ENCODE measurements at regions not wholly inside any gene's neighbourhood (a gene's known extent, or its start where the extent isn't known, plus 50 kb on each side); places are given as distances from the start of the nearest gene placed in this dataset.

GRCh38 chr1:2934156-2934540 lies 87.1 kb upstream of the ACTRT2 start:
- Histone ChIP-seq H3K27ac (no peak overlapping the region), H3K4me1 (no peaks in the 10 kb centered on the region), H3K4me3 (no peak overlapping the region), H3K27me3 (no peaks in the 10 kb centered on the region), H3K9me3 (no peaks in the 10 kb centered on the region), H3K36me3 (no peaks in the 10 kb centered on the region)
- ATAC-seq (ENCODE audit: low FRiP score in 2 of 2) (no peak), DNase-seq (peak in 1 of 2 donors; percentile 63)
- WGBS, 2 donors = 90 to 95% methylated on average over 7 to 20 of the region's 20 CpGs
- TF ChIP-seq POLR2AphosphoS5 (IDR thresholded peaks at IDR 0.05) (no peak), POLR2A (IDR thresholded peaks at IDR 0.05) (no peak), CTCF (IDR thresholded peaks at IDR 0.05) (no peak), EP300 (IDR thresholded peaks at IDR 0.05) (no peak)

GRCh38 chr1:2934642-2935081 lies 86.6 kb upstream of the ACTRT2 start:
- ATAC-seq (ENCODE audit: low FRiP score in 2 of 2) (no peak), DNase-seq (peak in 1 of 2 donors; percentile 58)
- Histone ChIP-seq H3K4me3 (no peak overlapping the region), H3K27ac (no peak overlapping the region), H3K9me3 (no peaks in the 10 kb centered on the region), H3K27me3 (no peaks in the 10 kb centered on the region), H3K4me1 (no peaks in the 10 kb centered on the region), H3K36me3 (no peaks in the 10 kb centered on the region)
- TF ChIP-seq POLR2A (IDR thresholded peaks at IDR 0.05) (no peak), POLR2AphosphoS5 (IDR thresholded peaks at IDR 0.05) (no peak)
- WGBS, 2 donors = 86 to 98% methylated on average over 7 to 9 of the region's 16 CpGs

- TF ChIP-seq EP300 (IDR thresholded peaks at IDR 0.05) (no peak), POLR2A (IDR thresholded peaks at IDR 0.05) (no peak), POLR2AphosphoS5 (IDR thresholded peaks at IDR 0.05) (no peak)
- H3K9me3 ChIP-seq = peaks cover 0 to 1% (median under 1%) of the 10 kb centered on the region in 4 donors
- 63 to 86% methylated on average over 2 to 5 of the region's 5 CpGs for WGBS, 2 donors
- ATAC-seq (ENCODE audit: low FRiP score in 2 of 2) (no peak), DNase-seq (no peak)
- H3K4me3 ChIP-seq = no peak overlapping the region
- no peaks in the 10 kb centered on the region for H3K4me1 ChIP-seq
- no peaks in the 10 kb centered on the region for H3K27me3 ChIP-seq
- no peaks in the 10 kb centered on the region for H3K36me3 ChIP-seq
- no peak overlapping the region for H3K27ac ChIP-seq
These were observed 86.1 kb upstream of the ACTRT2 start for GRCh38 chr1:2935184-2935583.

- WGBS, 2 donors = 75 to 79% methylated on average over 16 to 23 of the region's 23 CpGs
- Histone ChIP-seq H3K9me3 (peaks cover 3 to 8% (median 6%) of the 10 kb centered on the region in 4 donors), H3K27ac (no peak overlapping the region), H3K4me3 (no peak overlapping the region), H3K36me3 (no peaks in the 10 kb centered on the region), H3K27me3 (no peaks in the 10 kb centered on the region), H3K4me1 (no peaks in the 10 kb centered on the region)
- ATAC-seq (ENCODE audit: low FRiP score in 2 of 2) (no peak), DNase-seq (peak in 1 of 2 donors; percentile 59)
- TF ChIP-seq POLR2A (IDR thresholded peaks at IDR 0.05) (no peak), CTCF (IDR thresholded peaks at IDR 0.05) (no peak), EP300 (IDR thresholded peaks at IDR 0.05) (no peak), POLR2AphosphoS5 (IDR thresholded peaks at IDR 0.05) (no peak)
These were observed 85.4 kb upstream of the ACTRT2 start for GRCh38 chr1:2935751-2936390.

- TF ChIP-seq POLR2A (IDR thresholded peaks at IDR 0.05) = no peak
- Histone ChIP-seq H3K36me3 (no peaks in the 10 kb centered on the region), H3K4me3 (no peak overlapping the region), H3K27ac (no peak overlapping the region), H3K4me1 (no peaks in the 10 kb centered on the region), H3K9me3 (peaks cover 11 to 16% (median 14%) of the 10 kb centered on the region in 4 donors), H3K27me3 (no peaks in the 10 kb centered on the region)
- no peak for ATAC-seq (ENCODE audit: low FRiP score in 2 of 2)
- WGBS, 2 donors = 64 to 82% methylated on average over 9 to 22 of the region's 22 CpGs
- no peak for DNase-seq
These were observed 84.4 kb upstream of the ACTRT2 start for GRCh38 chr1:2936559-2937515.

- H3K27me3 ChIP-seq = no peaks in the 10 kb centered on the region
- DNase-seq (no peak), ATAC-seq (ENCODE audit: low FRiP score in 2 of 2) (no peak)
- H3K4me3 ChIP-seq = no peak overlapping the region
- WGBS, 2 donors = 75 to 85% methylated on average over 1 of the region's 1 CpG
- no peaks in the 10 kb centered on the region for H3K4me1 ChIP-seq
- TF ChIP-seq EP300 (IDR thresholded peaks at IDR 0.05) = no peak
- no peak for TF ChIP-seq POLR2AphosphoS5 (IDR thresholded peaks at IDR 0.05)
- TF ChIP-seq POLR2A (IDR thresholded peaks at IDR 0.05) = no peak
- TF ChIP-seq CTCF (IDR thresholded peaks at IDR 0.05) = no peak
- H3K36me3 ChIP-seq = no peaks in the 10 kb centered on the region
- H3K27ac ChIP-seq = no peak overlapping the region
- peaks cover 11 to 18% (median 14%) of the 10 kb centered on the region in 4 donors for H3K9me3 ChIP-seq
These were observed 83.5 kb upstream of the ACTRT2 start for GRCh38 chr1:2937805-2938204.

All from upper lobe of left lung (tissue), 6 donors.